ENCODE measurements at regions not wholly inside any gene's neighbourhood (a gene's known extent, or its start where the extent isn't known, plus 50 kb on each side); places are given as distances from the start of the nearest gene placed in this dataset.

GRCh38 chrX:121585626-121586025 lies 538.2 kb downstream of the GLUD2 start:
- TF ChIP-seq ZNF282 (CRISPR knock-in tag; IDR thresholded peaks at IDR 0.05) (no peak), RBM22 (IDR thresholded peaks at IDR 0.05; ENCODE audit: low read depth, low read length, poor library complexity, severe bottlenecking) (no peak), HNRNPL (IDR thresholded peaks at IDR 0.05; ENCODE audit: low read depth, low read length) (no peak), ETV1 (tag; conservative IDR thresholded peaks at IDR 0.05; ENCODE audit: low read depth) (no peak), NR0B1 (IDR thresholded peaks at IDR 0.05; ENCODE audit: partially characterized antibody) (no peak), RUNX1 (IDR thresholded peaks at IDR 0.05; ENCODE audit: low read depth) (no peak), BMI1 (IDR thresholded peaks at IDR 0.05; ENCODE audit: low read length) (no peak), CCAR2 (IDR thresholded peaks at IDR 0.05; ENCODE audit: low read depth, low read length) (no peak), PHB (CRISPR knock-in tag; IDR thresholded peaks at IDR 0.05) (no peak), CREB3 (tag; conservative IDR thresholded peaks at IDR 0.05; ENCODE audit: low read depth) (no peak)
- TF ChIP-seq, protein P1, sequence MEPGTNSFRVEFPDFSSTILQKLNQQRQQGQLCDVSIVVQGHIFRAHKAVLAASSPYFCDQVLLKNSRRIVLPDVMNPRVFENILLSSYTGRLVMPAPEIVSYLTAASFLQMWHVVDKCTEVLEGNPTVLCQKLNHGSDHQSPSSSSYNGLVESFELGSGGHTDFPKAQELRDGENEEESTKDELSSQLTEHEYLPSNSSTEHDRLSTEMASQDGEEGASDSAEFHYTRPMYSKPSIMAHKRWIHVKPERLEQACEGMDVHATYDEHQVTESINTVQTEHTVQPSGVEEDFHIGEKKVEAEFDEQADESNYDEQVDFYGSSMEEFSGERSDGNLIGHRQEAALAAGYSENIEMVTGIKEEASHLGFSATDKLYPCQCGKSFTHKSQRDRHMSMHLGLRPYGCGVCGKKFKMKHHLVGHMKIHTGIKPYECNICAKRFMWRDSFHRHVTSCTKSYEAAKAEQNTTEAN (CRISPR knock-in tag; IDR thresholded peaks at IDR 0.05): no peak
- no peaks in the 10 kb centered on the region for H3K9me3 ChIP-seq (replicated peaks; ENCODE audit: control insufficient read depth, insufficient read depth, low read depth, low read length)
- H3K79me2 ChIP-seq (ENCODE audit: control insufficient read depth, insufficient read depth, low read length): no peaks in the 10 kb centered on the region
- no peak overlapping the region for H3K4me3 ChIP-seq
- in situ Hi-C loops (cut with MboI): no loop called here
- no peak overlapping the region for H2AFZ ChIP-seq (ENCODE audit: low read depth, low read length)
- POLR2A ChIA-PET: no interaction called here
- H3K27me3 ChIP-seq (ENCODE audit: control insufficient read depth in 2 of 2, insufficient read depth in 2 of 2, low read length in 2 of 2): no peaks in the 10 kb centered on the region
- no peak overlapping the region for H3K4me2 ChIP-seq (ENCODE audit: insufficient read depth, low read length)
- H3K4me1 ChIP-seq (replicated peaks in 1 of 2; ENCODE audit: control insufficient read depth in 2 of 2, insufficient read depth in 2 of 2, low read length in 2 of 2): no peaks in the 10 kb centered on the region
- H3K27ac ChIP-seq (ENCODE audit: extremely low read depth, low read depth, low read length): no peak overlapping the region
- H3K36me3 ChIP-seq (ENCODE audit: control insufficient read depth, insufficient read depth, low read length): no peaks in the 10 kb centered on the region
- no TSS peak for BruUV-seq (replicated peaks)
- no peaks in the 10 kb centered on the region for H4K20me1 ChIP-seq (replicated peaks; ENCODE audit: control insufficient read depth, insufficient read depth, low read length)
- no peak for DNase-seq (ENCODE audit: extremely low read depth in 1 of 4, low spot score in 3 of 4)
- FAIRE-seq: no peak
- no peak overlapping the region for H3K9ac ChIP-seq (ENCODE audit: insufficient read depth in 1 of 2, low read depth in 2 of 2, low read length in 2 of 2)
- H3K9me1 ChIP-seq (ENCODE audit: control insufficient read depth, insufficient read depth, low read length): no peaks in the 10 kb centered on the region
- no peak for ATAC-seq
- intact Hi-C loops (cut with micrococcal nuclease): no loop called here
- 14% methylated on average over 3 of the region's 3 CpGs for WGBS (ENCODE audit: insufficient coverage, low coverage, missing lambda C conversion rate)
- CTCF ChIA-PET (ENCODE audit: low intra/inter-chr PET ratio): no interaction called here

Data from K562 (cell line).